GM13976 (cell line): ENCODE measurements at regions not wholly inside any gene's neighbourhood (a gene's known extent, or its start where the extent isn't known, plus 50 kb on each side); places are given as distances from the start of the nearest gene placed in this dataset.

Experiments used
- DNase-seq: peaks from one replicate; pipeline ENCODE4 v3.0.0; 2012; ENCODE audit warnings: low spot score
- in situ Hi-C: fragments of 300-500 bp; cut with MboI; formaldehyde crosslinking; loops from one replicate; pipeline ENCODE4 v1.12.0; 2022; ENCODE audit warnings: low sequenced_read_pairs, mixed read lengths, inconsistent platforms; ENCODE audit not compliant: unreplicated experiment
- TF ChIP-seq, protein P1 (sequence below): IDR thresholded peaks from 2 replicates; pipeline ENCODE4 v1.5.1; 2012; ENCODE audit warnings: borderline replicate concordance, mild to moderate bottlenecking; ENCODE audit not compliant: insufficient read depth; ENCODE audit errors: extremely low read depth, missing control alignments, control extremely low read depth

DNA sequence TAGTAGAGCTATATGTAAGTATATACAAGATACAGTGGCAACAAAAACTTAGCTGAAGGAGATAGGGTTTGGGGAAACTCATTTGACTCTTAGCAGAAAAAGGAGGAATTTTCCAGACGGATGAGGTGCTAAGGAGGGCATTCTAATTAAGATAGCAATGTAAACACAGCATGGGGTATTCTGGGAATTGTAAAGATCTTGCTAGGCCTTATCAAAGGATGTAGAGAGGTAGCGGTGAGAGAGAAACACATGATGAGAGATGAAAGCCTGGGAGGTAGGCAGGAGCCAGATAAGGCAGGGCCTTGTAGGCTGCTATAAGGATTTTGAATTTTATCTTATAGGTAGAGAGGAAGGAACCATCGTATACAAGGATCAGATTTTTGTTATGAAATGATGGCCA lies 106.6 kb upstream of the KCNN2 start:
- DNase-seq = no peak
- in situ Hi-C loops = no loop called here
- TF ChIP-seq, protein P1, sequence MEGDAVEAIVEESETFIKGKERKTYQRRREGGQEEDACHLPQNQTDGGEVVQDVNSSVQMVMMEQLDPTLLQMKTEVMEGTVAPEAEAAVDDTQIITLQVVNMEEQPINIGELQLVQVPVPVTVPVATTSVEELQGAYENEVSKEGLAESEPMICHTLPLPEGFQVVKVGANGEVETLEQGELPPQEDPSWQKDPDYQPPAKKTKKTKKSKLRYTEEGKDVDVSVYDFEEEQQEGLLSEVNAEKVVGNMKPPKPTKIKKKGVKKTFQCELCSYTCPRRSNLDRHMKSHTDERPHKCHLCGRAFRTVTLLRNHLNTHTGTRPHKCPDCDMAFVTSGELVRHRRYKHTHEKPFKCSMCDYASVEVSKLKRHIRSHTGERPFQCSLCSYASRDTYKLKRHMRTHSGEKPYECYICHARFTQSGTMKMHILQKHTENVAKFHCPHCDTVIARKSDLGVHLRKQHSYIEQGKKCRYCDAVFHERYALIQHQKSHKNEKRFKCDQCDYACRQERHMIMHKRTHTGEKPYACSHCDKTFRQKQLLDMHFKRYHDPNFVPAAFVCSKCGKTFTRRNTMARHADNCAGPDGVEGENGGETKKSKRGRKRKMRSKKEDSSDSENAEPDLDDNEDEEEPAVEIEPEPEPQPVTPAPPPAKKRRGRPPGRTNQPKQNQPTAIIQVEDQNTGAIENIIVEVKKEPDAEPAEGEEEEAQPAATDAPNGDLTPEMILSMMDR = no peak

DNA sequence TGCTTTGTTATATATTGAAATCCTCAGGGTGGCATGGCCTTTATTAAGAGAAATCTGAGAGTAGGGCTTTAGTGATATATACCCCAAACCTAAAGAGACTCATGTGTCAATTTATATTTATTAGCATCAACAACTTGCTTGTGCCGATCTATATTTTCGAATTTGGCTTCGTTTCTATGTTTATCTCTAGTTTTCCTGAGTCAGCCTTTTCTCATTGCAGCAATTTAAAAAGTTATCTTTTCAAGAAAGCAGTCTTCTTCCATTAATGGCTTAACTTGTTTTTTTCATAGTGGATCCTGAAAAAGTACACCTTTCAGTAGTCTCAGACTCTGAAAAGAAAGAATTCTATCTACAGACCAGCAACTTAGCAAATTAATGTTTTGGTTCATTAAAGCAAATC lies 99.9 kb upstream of the KCNN2 start:
- TF ChIP-seq, protein P1 = no peak
- DNase-seq = no peak
- in situ Hi-C loops = no loop called here

DNA sequence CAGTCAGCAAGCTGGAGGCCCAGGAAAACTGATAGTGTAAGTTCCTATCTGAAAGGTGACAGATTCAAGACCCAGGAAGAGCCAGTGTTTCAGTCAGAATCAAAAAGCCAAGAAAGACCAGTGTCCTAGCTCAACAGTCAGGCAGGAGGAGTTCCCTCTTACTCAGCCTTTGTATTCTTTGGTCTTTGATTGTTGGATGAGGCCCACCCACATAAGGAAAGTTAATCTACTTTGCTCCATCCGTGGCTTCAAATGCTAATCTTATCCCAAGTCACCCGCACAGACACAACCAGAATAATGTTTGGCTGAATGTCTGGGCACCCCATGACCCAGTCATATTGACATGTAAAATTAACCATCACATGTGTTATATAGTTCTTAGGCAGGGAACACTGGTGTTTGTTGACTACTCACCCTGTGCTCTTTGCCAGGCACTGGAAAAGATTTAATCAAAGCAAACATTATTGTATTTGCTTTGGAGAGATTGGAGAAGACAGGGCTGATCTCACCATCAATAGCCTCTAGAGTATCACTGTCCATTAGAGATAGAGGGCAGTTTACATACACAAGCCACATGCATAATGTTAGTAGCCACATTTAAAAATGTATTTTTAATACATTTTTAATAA lies 96.3 kb upstream of the KCNN2 start:
- in situ Hi-C loops = no loop called here
- TF ChIP-seq, protein P1 = no peak
- DNase-seq = no peak

DNA sequence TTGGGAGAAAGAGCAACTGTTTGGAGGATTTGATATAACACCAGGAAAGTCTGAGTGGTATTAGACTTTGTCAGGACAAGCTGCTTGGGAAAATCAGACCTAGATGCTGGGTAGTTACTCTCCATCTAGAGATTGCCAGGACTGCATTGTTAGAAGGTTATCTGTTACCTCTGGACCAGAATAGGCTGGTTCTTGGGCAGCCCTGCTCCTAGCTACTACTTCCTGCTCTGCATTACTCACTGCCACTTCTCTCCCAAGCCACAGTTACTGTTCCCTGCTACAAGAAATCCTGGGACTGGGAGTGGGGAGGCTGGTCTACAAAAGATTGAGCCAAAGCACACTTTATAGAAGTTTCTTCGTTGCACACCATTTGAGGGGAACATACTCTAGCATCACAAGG lies 95.5 kb upstream of the KCNN2 start:
- TF ChIP-seq, protein P1 = no peak
- no peak for DNase-seq
- in situ Hi-C loops = no loop called here

DNA sequence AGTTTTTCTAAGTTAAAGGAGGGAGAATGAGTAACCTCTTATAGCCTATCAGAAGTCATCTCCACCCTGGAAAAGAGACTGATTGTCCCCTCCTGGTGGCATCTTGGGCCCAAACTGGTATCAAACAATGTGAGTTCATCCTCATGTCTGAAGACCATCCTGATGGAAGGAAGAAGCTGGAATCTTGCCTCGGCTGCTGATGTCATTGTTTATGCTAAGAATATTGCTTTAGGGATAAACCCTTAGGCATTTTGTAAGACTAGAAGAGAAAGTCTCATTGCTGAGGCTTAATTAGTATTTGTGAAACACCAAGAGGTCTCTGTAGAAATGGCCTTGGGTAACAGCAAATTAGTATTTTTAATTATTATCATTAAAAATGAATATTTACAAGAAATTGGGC lies 65.7 kb upstream of the KCNN2 start:
- TF ChIP-seq, protein P1 = no peak
- DNase-seq = no peak
- in situ Hi-C loops = no loop called here

DNA sequence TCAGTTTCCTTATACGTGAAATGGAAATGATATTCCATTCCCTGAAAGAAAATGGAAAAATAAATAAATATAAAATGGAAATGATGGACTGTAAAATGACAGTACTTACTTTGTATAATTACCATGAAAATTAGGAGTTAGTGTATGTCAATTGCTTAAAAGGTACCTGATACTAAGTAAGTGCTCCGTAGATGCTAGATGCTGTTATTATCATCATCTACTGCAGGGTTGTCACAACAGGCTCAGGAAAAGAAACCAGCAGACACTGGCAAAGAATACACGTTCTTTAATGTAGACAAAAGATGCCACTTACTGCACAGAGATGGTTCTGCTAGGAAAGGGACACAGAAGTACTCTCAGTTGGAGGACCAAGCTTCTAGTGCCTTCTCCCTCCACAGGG lies 64.0 kb upstream of the KCNN2 start:
- DNase-seq = no peak
- in situ Hi-C loops = no loop called here
- TF ChIP-seq, protein P1 = no peak

DNA sequence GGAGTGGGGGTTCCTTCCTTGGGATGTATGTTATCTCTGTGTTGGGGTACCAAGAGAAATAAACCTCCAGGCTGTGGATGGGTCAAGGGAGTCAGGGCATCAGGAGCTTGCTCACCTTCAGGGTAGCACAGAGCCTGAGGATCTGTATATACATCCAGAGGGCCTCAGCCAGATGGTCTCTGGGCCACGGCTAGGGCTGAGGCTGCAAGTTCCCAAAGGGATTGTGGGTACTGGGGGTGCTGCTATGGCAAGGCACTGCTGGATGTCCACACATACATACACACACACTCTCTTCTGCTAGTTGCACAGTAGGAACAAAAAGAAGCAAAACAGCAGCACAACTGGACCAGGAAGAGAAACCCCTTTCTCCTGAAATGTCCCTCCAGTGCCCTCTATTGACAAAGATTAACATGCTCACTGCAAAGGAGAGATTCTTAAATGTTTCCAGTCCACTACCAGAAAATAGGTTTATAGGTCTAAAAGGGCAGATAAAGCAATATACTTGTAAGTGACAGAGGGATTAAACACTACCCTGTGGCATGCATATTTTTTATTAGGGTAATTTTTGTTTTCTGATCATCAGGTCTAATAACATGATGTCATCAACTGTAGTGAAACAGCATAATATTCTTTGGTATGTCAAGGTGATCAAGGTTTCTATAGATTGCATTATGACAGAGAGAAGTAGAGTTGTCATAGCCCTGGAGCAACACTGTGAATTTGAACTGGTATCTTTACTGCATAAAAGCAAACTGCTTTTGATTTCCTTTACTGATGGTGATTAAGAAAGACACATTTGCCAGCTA lies 56.3 kb upstream of the KCNN2 start:
- in situ Hi-C loops = no loop called here
- TF ChIP-seq, protein P1 = no peak
- no peak for DNase-seq
